GM12878 (cell line): ENCODE measurements at regions not wholly inside any gene's neighbourhood (a gene's known extent, or its start where the extent isn't known, plus 50 kb on each side); places are given as distances from the start of the nearest gene placed in this dataset.

ENCODE experiments used
- ATAC-seq: fragments of 200-7000 bp; cut with Tn5 transposase; 3 replicates; pipeline ENCODE4 v1.9.1; 2020; ENCODE audit warnings: mild to moderate bottlenecking, moderate library complexity
- BruUV-seq: library from RNA; stranded (reverse); fragments of 400-500 nt; replicated peaks from 2 replicates; lab custom pipeline; 2021; lab: Mats Ljungman, UMichigan
- CTCF ChIA-PET: fragments of 300-600 bp; sonication (Branson Sonifier 250); formaldehyde crosslinking; extraction: SDS; loops from one replicate; lab custom pipeline; 2021; ENCODE audit warnings: inconsistent platforms; lab: Yijun Ruan, JAX
- POLR2A ChIA-PET: fragments of 350-600 bp; formaldehyde crosslinking; extraction: SDS; loops from one replicate; lab custom pipeline; 2021; ENCODE audit warnings: inconsistent platforms; lab: Charles Lee
- RAD21 ChIA-PET: fragments of 300-600 bp; sonication (Branson Sonifier 250); formaldehyde crosslinking; loops from one replicate; lab custom pipeline; 2023; ENCODE audit warnings: antibody characterized with exemption; ENCODE audit not compliant: unreplicated experiment; lab: Charles Lee
- SMC1A ChIA-PET: fragments of 300-600 bp; sonication (Branson Sonifier 250); formaldehyde crosslinking; loops from one replicate; lab custom pipeline; 2023; ENCODE audit not compliant: unreplicated experiment, uncharacterized antibody; lab: Charles Lee
- DNase-seq: peaks from one replicate; pipeline ENCODE4 v3.0.0-alpha.2; 2011; ENCODE audit warnings: low read depth, low spot score
- FAIRE-seq: peaks from 3 replicates; lab custom pipeline; 2011; peaks lifted over from hg19 to GRCh38; lab: Jason Lieb, UNC
- H2AFZ ChIP-seq: 2 replicates; pipeline ENCODE4 v1.6.0; 2011; ENCODE audit warnings: low read depth, low read length, control low read depth; ENCODE audit not compliant: control insufficient read depth
- H3K27ac ChIP-seq: 2 replicates; pipeline ENCODE4 v1.5.1; 2011; ENCODE audit warnings: control low read depth; ENCODE audit not compliant: control insufficient read depth, insufficient read depth
- H3K27me3 ChIP-seq, 2 experiments: replicated peaks in 1 of 2; 2 replicates each; pipeline versions ENCODE4 v1.6.0 to v1.6.1; 2011; ENCODE audit warnings: low read length in 1 of 2; ENCODE audit not compliant: control insufficient read depth in 2 of 2, insufficient read depth in 2 of 2
- H3K36me3 ChIP-seq, 2 experiments: 2 replicates each; pipeline ENCODE4 v1.5.1; 2011; ENCODE audit warnings: low read length in 1 of 2; ENCODE audit not compliant: control insufficient read depth in 2 of 2, insufficient read depth in 2 of 2
- H3K4me1 ChIP-seq: 2 replicates; pipeline ENCODE4 v1.6.1; 2011; ENCODE audit warnings: mild to moderate bottlenecking, low read length, moderate library complexity, mixed read lengths; ENCODE audit not compliant: control insufficient read depth, insufficient read depth
- H3K4me2 ChIP-seq: 2 replicates; pipeline ENCODE4 v1.6.0; 2011; ENCODE audit warnings: control low read depth; ENCODE audit not compliant: control insufficient read depth, insufficient read depth
- H3K4me3 ChIP-seq: fragments of 200-600 bp; sonication (generic); 2 replicates; pipeline ENCODE4 v1.5.1; 2016
- H3K79me2 ChIP-seq: 2 replicates; pipeline ENCODE4 v1.6.0; 2011; ENCODE audit warnings: low read length; ENCODE audit not compliant: control insufficient read depth, insufficient read depth
- H3K9ac ChIP-seq: 2 replicates; pipeline ENCODE4 v1.8.0; 2011; ENCODE audit warnings: low read length, control low read depth, mixed read lengths; ENCODE audit not compliant: control insufficient read depth, insufficient read depth
- H3K9me3 ChIP-seq: replicated peaks from 3 replicates; pipeline ENCODE4 v1.5.1; 2011; ENCODE audit warnings: mild to moderate bottlenecking, low read length; ENCODE audit not compliant: control insufficient read depth, insufficient read depth
- H4K20me1 ChIP-seq: 2 replicates; pipeline ENCODE4 v1.6.0; 2011; ENCODE audit not compliant: control insufficient read depth, insufficient read depth
- BCL11A ChIP-seq: IDR thresholded peaks from 2 replicates; pipeline ENCODE4 v1.6.1; 2011; ENCODE audit warnings: low read depth, low read length
- ETV6 ChIP-seq, 2 experiments: fragments of 450-650 bp in 1 of 2; IDR thresholded peaks in 1 of 2; conservative IDR thresholded peaks in 1 of 2; 2 replicates each; pipeline ENCODE4 v1.6.1; 2014; ENCODE audit warnings: antibody characterized with exemption in 1 of 2, borderline replicate concordance in 1 of 2, low read depth in 1 of 2, mild to moderate bottlenecking in 1 of 2, moderate library complexity in 1 of 2
- FOXM1 ChIP-seq: IDR thresholded peaks from 2 replicates; pipeline ENCODE4 v1.6.1; 2012; ENCODE audit warnings: low read depth, mild to moderate bottlenecking, inconsistent platforms, low read length, moderate library complexity
- MYB ChIP-seq: fragments of 150-350 bp; IDR thresholded peaks from 2 replicates; pipeline ENCODE4 v1.6.1; 2014; ENCODE audit warnings: mild to moderate bottlenecking, low read depth, low read length, borderline replicate concordance
- SREBF1 ChIP-seq: IDR thresholded peaks from 2 replicates; pipeline ENCODE4 v1.6.1; 2012; ENCODE audit warnings: mild to moderate bottlenecking, low read length
- ZNF24 ChIP-seq: fragments of 450-650 bp; IDR thresholded peaks from 2 replicates; pipeline ENCODE4 v1.6.1; 2017; ENCODE audit warnings: antibody characterized with exemption, mild to moderate bottlenecking
- WGBS: methylation state at CpG from one replicate; pipeline ENCODE4 v1.1.6; 2016; ENCODE audit warnings: low lambda C conversion rate; ENCODE audit not compliant: insufficient replicate concordance, insufficient coverage; ENCODE audit errors: missing lambda C conversion rate; 5-methylcytosine and 5-hydroxymethylcytosine counted together
- in situ Hi-C: fragments of 300-500 bp; cut with MboI; formaldehyde crosslinking; loops from 9 replicates; pipeline ENCODE4 v1.14.3; 2018; ENCODE audit warnings: mixed read lengths
- intact Hi-C: fragments of 100-400 bp; cut with micrococcal nuclease; formaldehyde crosslinking; loops from one replicate; pipeline ENCODE4 v1.14.2; 2022; ENCODE audit not compliant: unreplicated experiment
- TF ChIP-seq, protein P1 (sequence below): IDR thresholded peaks from 2 replicates; pipeline ENCODE4 v1.6.1; 2012; ENCODE audit warnings: improper control_type of control experiment, low read depth, low read length; ENCODE audit not compliant: insufficient replicate concordance

- no peaks in the 10 kb centered on the region for H3K4me1 ChIP-seq
- no peak for FAIRE-seq
- H3K9ac ChIP-seq, result no peak overlapping the region
- H3K4me2 ChIP-seq, result no peak overlapping the region
- no peaks in the 10 kb centered on the region for H3K36me3 ChIP-seq
- ChIA-PET RAD21 (interaction anchor here (0.8 to 3.1 kb wide), 6 partner anchors 370 to 868 kb away, joined by 3 to 19 read pairs (median 4); partner anchors contain the start of gene CNTNAP4), POLR2A (no interaction called here)
- no peak overlapping the region for H3K27ac ChIP-seq
- no peak for ATAC-seq
- intact Hi-C loops, result loop anchor here (5.0 kb wide), 2 partner anchors 82 to 518 kb away; no protein-coding TSS in a partner anchor
- TF ChIP-seq ZNF24 (no peak), MYB (no peak), BCL11A (no peak), SREBF1 (no peak), FOXM1 (no peak), ETV6 (conservative IDR thresholded peaks at IDR 0.05 in 1 of 2, IDR thresholded peaks at IDR 0.05 in 1 of 2; ENCODE audit: borderline replicate concordance in 1 of 2, low read depth in 1 of 2) (no peak)
- TF ChIP-seq, protein P1, sequence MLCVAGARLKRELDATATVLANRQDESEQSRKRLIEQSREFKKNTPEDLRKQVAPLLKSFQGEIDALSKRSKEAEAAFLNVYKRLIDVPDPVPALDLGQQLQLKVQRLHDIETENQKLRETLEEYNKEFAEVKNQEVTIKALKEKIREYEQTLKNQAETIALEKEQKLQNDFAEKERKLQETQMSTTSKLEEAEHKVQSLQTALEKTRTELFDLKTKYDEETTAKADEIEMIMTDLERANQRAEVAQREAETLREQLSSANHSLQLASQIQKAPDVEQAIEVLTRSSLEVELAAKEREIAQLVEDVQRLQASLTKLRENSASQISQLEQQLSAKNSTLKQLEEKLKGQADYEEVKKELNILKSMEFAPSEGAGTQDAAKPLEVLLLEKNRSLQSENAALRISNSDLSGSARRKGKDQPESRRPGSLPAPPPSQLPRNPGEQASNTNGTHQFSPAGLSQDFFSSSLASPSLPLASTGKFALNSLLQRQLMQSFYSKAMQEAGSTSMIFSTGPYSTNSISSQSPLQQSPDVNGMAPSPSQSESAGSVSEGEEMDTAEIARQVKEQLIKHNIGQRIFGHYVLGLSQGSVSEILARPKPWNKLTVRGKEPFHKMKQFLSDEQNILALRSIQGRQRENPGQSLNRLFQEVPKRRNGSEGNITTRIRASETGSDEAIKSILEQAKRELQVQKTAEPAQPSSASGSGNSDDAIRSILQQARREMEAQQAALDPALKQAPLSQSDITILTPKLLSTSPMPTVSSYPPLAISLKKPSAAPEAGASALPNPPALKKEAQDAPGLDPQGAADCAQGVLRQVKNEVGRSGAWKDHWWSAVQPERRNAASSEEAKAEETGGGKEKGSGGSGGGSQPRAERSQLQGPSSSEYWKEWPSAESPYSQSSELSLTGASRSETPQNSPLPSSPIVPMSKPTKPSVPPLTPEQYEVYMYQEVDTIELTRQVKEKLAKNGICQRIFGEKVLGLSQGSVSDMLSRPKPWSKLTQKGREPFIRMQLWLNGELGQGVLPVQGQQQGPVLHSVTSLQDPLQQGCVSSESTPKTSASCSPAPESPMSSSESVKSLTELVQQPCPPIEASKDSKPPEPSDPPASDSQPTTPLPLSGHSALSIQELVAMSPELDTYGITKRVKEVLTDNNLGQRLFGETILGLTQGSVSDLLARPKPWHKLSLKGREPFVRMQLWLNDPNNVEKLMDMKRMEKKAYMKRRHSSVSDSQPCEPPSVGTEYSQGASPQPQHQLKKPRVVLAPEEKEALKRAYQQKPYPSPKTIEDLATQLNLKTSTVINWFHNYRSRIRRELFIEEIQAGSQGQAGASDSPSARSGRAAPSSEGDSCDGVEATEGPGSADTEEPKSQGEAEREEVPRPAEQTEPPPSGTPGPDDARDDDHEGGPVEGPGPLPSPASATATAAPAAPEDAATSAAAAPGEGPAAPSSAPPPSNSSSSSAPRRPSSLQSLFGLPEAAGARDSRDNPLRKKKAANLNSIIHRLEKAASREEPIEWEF, result no peak
- TF ChIP-seq, all 136 proteins: peak for 0
- no peak overlapping the region for H2AFZ ChIP-seq
- BruUV-seq, result no TSS peak
- H3K9me3 ChIP-seq, result no peaks in the 10 kb centered on the region
- no peaks in the 10 kb centered on the region for H3K27me3 ChIP-seq
- no peak for DNase-seq
- SMC1A ChIA-PET, result interaction anchor here (0.8 to 1.8 kb wide), 13 partner anchors 9 to 871 kb away, joined by 3 to 7 read pairs (median 3); partner anchors contain the start of gene CNTNAP4
- CTCF ChIA-PET, result interaction anchor here (0.8 to 3.0 kb wide), 12 partner anchors 13 to 867 kb away, joined by 3 to 17 read pairs (median 4); partner anchors contain the start of gene CNTNAP4
- no peak overlapping the region for H3K4me3 ChIP-seq
- no peaks in the 10 kb centered on the region for H4K20me1 ChIP-seq
- WGBS, result 13% methylated on average over 4 of the region's 4 CpGs
- in situ Hi-C loops, result loop anchor here (5.0 kb wide), 2 partner anchors 372 to 867 kb away; no protein-coding TSS in a partner anchor
- no peaks in the 10 kb centered on the region for H3K79me2 ChIP-seq
Measured at GRCh38 chr16:76654088-76654820, 377.1 kb downstream of the CNTNAP4 start.
